Osteoblast (primary cell): ENCODE measurements at regions not wholly inside any gene's neighbourhood (a gene's known extent, or its start where the extent isn't known, plus 50 kb on each side); places are given as distances from the start of the nearest gene placed in this dataset.
"Not testable (repeated sequence)": the region's sequence is repeated elsewhere in the genome, so short reads cannot be mapped to it uniquely, and the experiment has no call there.

Experiments
- DNase-seq: peaks from one replicate; pipeline ENCODE4 v3.0.0; 2011; ENCODE audit warnings: low spot score, mixed read lengths; ENCODE audit not compliant: insufficient read length; ENCODE audit errors: missing footprints
- H2AFZ ChIP-seq: 2 replicates; pipeline ENCODE4 v1.6.0; 2011; ENCODE audit warnings: mild to moderate bottlenecking, low read length
- H3K27ac ChIP-seq: 2 replicates; pipeline ENCODE4 v1.5.1; 2011; ENCODE audit warnings: mild to moderate bottlenecking, low read depth, low read length, moderate library complexity
- H3K27me3 ChIP-seq: 2 replicates; pipeline ENCODE4 v1.6.0; 2012; ENCODE audit warnings: mild to moderate bottlenecking, control low read depth, inconsistent platforms, low read length, moderate library complexity; ENCODE audit not compliant: insufficient read depth
- H3K36me3 ChIP-seq: 2 replicates; pipeline ENCODE4 v1.5.1; 2011; ENCODE audit warnings: mild to moderate bottlenecking, low read length, control low read depth, moderate library complexity; ENCODE audit not compliant: insufficient read depth
- H3K4me1 ChIP-seq: 2 replicates; pipeline ENCODE4 v1.5.1; 2011; ENCODE audit warnings: mild to moderate bottlenecking, low read length, control low read depth, moderate library complexity; ENCODE audit not compliant: insufficient read depth
- H3K4me2 ChIP-seq: 2 replicates; pipeline ENCODE4 v1.6.0; 2011; ENCODE audit warnings: mild to moderate bottlenecking, low read length; ENCODE audit not compliant: insufficient read depth
- H3K4me3 ChIP-seq: fragments of 200-600 bp; sonication (generic); 3 replicates; pipeline ENCODE4 v1.5.1; 2012; ENCODE audit warnings: mild to moderate bottlenecking, low read length, inconsistent platforms; ENCODE audit not compliant: insufficient read depth
- H3K79me2 ChIP-seq: 2 replicates; pipeline ENCODE4 v1.6.0; 2012; ENCODE audit warnings: mild to moderate bottlenecking, low read length, control low read depth, inconsistent platforms; ENCODE audit not compliant: insufficient read depth
- H3K9me3 ChIP-seq: 2 replicates; pipeline ENCODE4 v1.5.1; 2011; ENCODE audit warnings: low read depth, low read length, control low read depth
- H4K20me1 ChIP-seq: 2 replicates; pipeline ENCODE4 v1.6.0; 2012; ENCODE audit warnings: mild to moderate bottlenecking, low read length, control low read depth; ENCODE audit not compliant: insufficient read depth
- TF ChIP-seq, protein P1 (sequence below): IDR thresholded peaks from 2 replicates; pipeline ENCODE4 v1.5.1; 2011; ENCODE audit warnings: mild to moderate bottlenecking, low read depth, low read length, moderate library complexity; ENCODE audit errors: extremely low read depth

DNA sequence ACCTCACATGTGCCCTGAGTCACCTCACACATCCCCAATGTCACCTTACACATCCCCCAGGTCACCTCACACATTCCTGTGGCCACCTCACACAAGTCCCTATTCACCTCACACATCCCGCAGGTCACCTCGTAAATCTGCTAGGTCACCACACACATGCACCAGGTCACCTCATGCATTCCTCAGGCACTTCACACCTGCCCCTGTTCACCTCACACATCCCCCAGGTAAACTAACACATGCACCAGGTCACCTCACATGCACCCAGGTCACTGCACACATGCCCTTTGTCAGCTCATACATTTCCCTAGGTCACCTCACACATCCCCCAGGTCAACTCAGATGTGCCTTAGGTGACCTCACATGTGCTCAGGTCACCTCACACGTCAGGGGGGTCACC, 639.8 kb downstream of the TMEM121 start:
- Histone ChIP-seq H3K4me3 (no peak overlapping the region), H3K27ac (no peak overlapping the region), H3K4me2 (no peak overlapping the region), H4K20me1 (no peaks in the 10 kb centered on the region), H3K4me1 (no peaks in the 10 kb centered on the region), H2AFZ (no peak overlapping the region), H3K9me3 (no peaks in the 10 kb centered on the region), H3K79me2 (no peaks in the 10 kb centered on the region), H3K36me3 (no peaks in the 10 kb centered on the region), H3K27me3 (no peaks in the 10 kb centered on the region)
- TF ChIP-seq, protein P1, sequence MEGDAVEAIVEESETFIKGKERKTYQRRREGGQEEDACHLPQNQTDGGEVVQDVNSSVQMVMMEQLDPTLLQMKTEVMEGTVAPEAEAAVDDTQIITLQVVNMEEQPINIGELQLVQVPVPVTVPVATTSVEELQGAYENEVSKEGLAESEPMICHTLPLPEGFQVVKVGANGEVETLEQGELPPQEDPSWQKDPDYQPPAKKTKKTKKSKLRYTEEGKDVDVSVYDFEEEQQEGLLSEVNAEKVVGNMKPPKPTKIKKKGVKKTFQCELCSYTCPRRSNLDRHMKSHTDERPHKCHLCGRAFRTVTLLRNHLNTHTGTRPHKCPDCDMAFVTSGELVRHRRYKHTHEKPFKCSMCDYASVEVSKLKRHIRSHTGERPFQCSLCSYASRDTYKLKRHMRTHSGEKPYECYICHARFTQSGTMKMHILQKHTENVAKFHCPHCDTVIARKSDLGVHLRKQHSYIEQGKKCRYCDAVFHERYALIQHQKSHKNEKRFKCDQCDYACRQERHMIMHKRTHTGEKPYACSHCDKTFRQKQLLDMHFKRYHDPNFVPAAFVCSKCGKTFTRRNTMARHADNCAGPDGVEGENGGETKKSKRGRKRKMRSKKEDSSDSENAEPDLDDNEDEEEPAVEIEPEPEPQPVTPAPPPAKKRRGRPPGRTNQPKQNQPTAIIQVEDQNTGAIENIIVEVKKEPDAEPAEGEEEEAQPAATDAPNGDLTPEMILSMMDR, result no peak
- no peak for DNase-seq

- H3K4me1 ChIP-seq, result no peaks in the 10 kb centered on the region
- no peak for DNase-seq
- TF ChIP-seq, protein P1, result no peak
- no peaks in the 10 kb centered on the region for H3K9me3 ChIP-seq
- H3K27me3 ChIP-seq, result no peaks in the 10 kb centered on the region
- no peak overlapping the region for H3K27ac ChIP-seq
- H3K4me2 ChIP-seq, result no peak overlapping the region
- H2AFZ ChIP-seq, result no peak overlapping the region
- no peaks in the 10 kb centered on the region for H4K20me1 ChIP-seq
- H3K4me3 ChIP-seq, result no peak overlapping the region
- no peaks in the 10 kb centered on the region for H3K79me2 ChIP-seq
- no peaks in the 10 kb centered on the region for H3K36me3 ChIP-seq
These were observed 640.3 kb downstream of the TMEM121 start for GRCh38 chr14:106166650-106167204.

GRCh38 chr14:106170163-106170658, 643.8 kb downstream of the TMEM121 start:
- TF ChIP-seq, protein P1, result peak; percentile 9
- not testable (repeated sequence) for H2AFZ ChIP-seq, H3K36me3 ChIP-seq, H3K27me3 ChIP-seq, H3K79me2 ChIP-seq, DNase-seq, H3K9me3 ChIP-seq, H4K20me1 ChIP-seq, H3K4me1 ChIP-seq, H3K4me2 ChIP-seq, H3K27ac ChIP-seq, H3K4me3 ChIP-seq

- Histone ChIP-seq H3K4me1 (no peaks in the 10 kb centered on the region), H2AFZ (no peak overlapping the region), H3K4me2 (no peak overlapping the region)
These were observed 647.8 kb downstream of the TMEM121 start for GRCh38 chr14:106174206-106174605.

GRCh38 chr14:106177266-106178246, 651.2 kb downstream of the TMEM121 start:
- H3K4me1 ChIP-seq, H3K27me3 ChIP-seq, H3K36me3 ChIP-seq, H3K9me3 ChIP-seq, H3K79me2 ChIP-seq, H3K4me3 ChIP-seq, H3K27ac ChIP-seq, DNase-seq, H3K4me2 ChIP-seq, H4K20me1 ChIP-seq, H2AFZ ChIP-seq: not testable (repeated sequence)

More at GRCh38 chr14:106174206-106174605, 647.8 kb downstream of the TMEM121 start:
- Histone ChIP-seq H3K27me3 (no peaks in the 10 kb centered on the region), H3K27ac (no peak overlapping the region), H3K9me3 (no peaks in the 10 kb centered on the region), H3K79me2 (no peaks in the 10 kb centered on the region), H3K36me3 (no peaks in the 10 kb centered on the region), H4K20me1 (no peaks in the 10 kb centered on the region), H3K4me3 (no peak overlapping the region)
- TF ChIP-seq, protein P1, result no peak
- DNase-seq, result no peak
